Parathyroid adenoma (tissue), 2 donors: ENCODE measurements at regions not wholly inside any gene's neighbourhood (a gene's known extent, or its start where the extent isn't known, plus 50 kb on each side); places are given as distances from the start of the nearest gene placed in this dataset.

Source experiments
- H2AFZ ChIP-seq: fragments of 300-600 bp; sonication (generic); one replicate; pipeline ENCODE4 v1.7.0; 2017; ENCODE audit warnings: antibody characterized with exemption, mild to moderate bottlenecking
- H3K27ac ChIP-seq: fragments of 300-600 bp; sonication (generic); one replicate; pipeline ENCODE4 v1.7.0; 2017
- H3K27me3 ChIP-seq: fragments of 300-600 bp; sonication (generic); one replicate; pipeline ENCODE4 v1.7.0; 2017; ENCODE audit warnings: low read length; ENCODE audit not compliant: control insufficient read depth, insufficient read depth
- H3K36me3 ChIP-seq: fragments of 300-600 bp; sonication (generic); one replicate; pipeline ENCODE4 v1.7.0; 2017; ENCODE audit warnings: low read length; ENCODE audit not compliant: control insufficient read depth, insufficient read depth
- H3K4me1 ChIP-seq: fragments of 300-600 bp; sonication (generic); one replicate; pipeline ENCODE4 v1.7.0; 2017; ENCODE audit warnings: control low read depth
- H3K4me2 ChIP-seq: fragments of 300-600 bp; sonication (generic); one replicate; pipeline ENCODE4 v1.7.0; 2017; ENCODE audit warnings: low read length
- H3K4me3 ChIP-seq: fragments of 300-600 bp; sonication (generic); one replicate; pipeline ENCODE4 v1.7.0; 2017; ENCODE audit warnings: low read depth, low read length
- H3K79me2 ChIP-seq: fragments of 300-600 bp; sonication (generic); one replicate; pipeline ENCODE4 v1.7.0; 2017; ENCODE audit warnings: control low read depth
- H3K9ac ChIP-seq: fragments of 300-600 bp; sonication (generic); one replicate; pipeline ENCODE4 v1.7.0; 2017; ENCODE audit warnings: mild to moderate bottlenecking
- H3K9me3 ChIP-seq: fragments of 300-600 bp; sonication (generic); one replicate; pipeline ENCODE4 v1.7.0; 2017; ENCODE audit warnings: low read length; ENCODE audit not compliant: control insufficient read depth
- CTCF ChIP-seq: fragments of 300-600 bp; sonication (generic); IDR thresholded peaks from one replicate; pipeline ENCODE4 v1.7.0; 2017; ENCODE audit warnings: antibody characterized with exemption, mild to moderate bottlenecking
- donor health status: primary hyperparathyroidism.

GRCh38 chr17:77312786-77313599, 172.2 kb downstream of the SEC14L1 start:
- H2AFZ ChIP-seq, result no peak overlapping the region
- no peak overlapping the region for H3K9ac ChIP-seq
- no peak overlapping the region for H3K4me3 ChIP-seq
- H3K4me1 ChIP-seq, result peaks cover 9% of the 10 kb centered on the region
- no peaks in the 10 kb centered on the region for H3K9me3 ChIP-seq
- no peaks in the 10 kb centered on the region for H3K36me3 ChIP-seq
- H3K79me2 ChIP-seq, result peaks cover 72% of the 10 kb centered on the region
- H3K27me3 ChIP-seq, result no peaks in the 10 kb centered on the region
- TF ChIP-seq CTCF, result no peak
- H3K4me2 ChIP-seq, result no peak overlapping the region
- H3K27ac ChIP-seq, result no peak overlapping the region

- Histone ChIP-seq H3K4me1 (peaks cover 6% of the 10 kb centered on the region), H3K9me3 (no peaks in the 10 kb centered on the region), H3K27ac (no peak overlapping the region), H2AFZ (no peak overlapping the region), H3K79me2 (peaks cover 79% of the 10 kb centered on the region), H3K9ac (no peak overlapping the region), H3K27me3 (no peaks in the 10 kb centered on the region), H3K4me2 (no peak overlapping the region), H3K4me3 (no peak overlapping the region), H3K36me3 (no peaks in the 10 kb centered on the region)
- TF ChIP-seq CTCF, result no peak
Measured at GRCh38 chr17:77313831-77314230, 173.1 kb downstream of the SEC14L1 start.

GRCh38 chr17:77314601-77315000, 173.8 kb downstream of the SEC14L1 start:
- Histone ChIP-seq H3K36me3 (no peaks in the 10 kb centered on the region), H3K9me3 (no peaks in the 10 kb centered on the region), H3K79me2 (peaks cover 77% of the 10 kb centered on the region), H3K27ac (no peak overlapping the region), H3K4me3 (no peak overlapping the region), H3K9ac (no peak overlapping the region), H2AFZ (no peak overlapping the region), H3K4me2 (no peak overlapping the region), H3K4me1 (no peaks in the 10 kb centered on the region), H3K27me3 (no peaks in the 10 kb centered on the region)
- TF ChIP-seq CTCF, result no peak

- Histone ChIP-seq H3K4me3 (no peak overlapping the region), H3K4me1 (no peaks in the 10 kb centered on the region), H2AFZ (no peak overlapping the region), H3K27me3 (no peaks in the 10 kb centered on the region), H3K9me3 (no peaks in the 10 kb centered on the region), H3K27ac (no peak overlapping the region), H3K36me3 (no peaks in the 10 kb centered on the region), H3K9ac (no peak overlapping the region), H3K4me2 (no peak overlapping the region), H3K79me2 (peaks cover 79% of the 10 kb centered on the region)
- no peak for TF ChIP-seq CTCF
Measured at GRCh38 chr17:77315010-77315409, 174.2 kb downstream of the SEC14L1 start.
